ENCODE measurements at regions not wholly inside any gene's neighbourhood (a gene's known extent, or its start where the extent isn't known, plus 50 kb on each side); places are given as distances from the start of the nearest gene placed in this dataset.

DNA sequence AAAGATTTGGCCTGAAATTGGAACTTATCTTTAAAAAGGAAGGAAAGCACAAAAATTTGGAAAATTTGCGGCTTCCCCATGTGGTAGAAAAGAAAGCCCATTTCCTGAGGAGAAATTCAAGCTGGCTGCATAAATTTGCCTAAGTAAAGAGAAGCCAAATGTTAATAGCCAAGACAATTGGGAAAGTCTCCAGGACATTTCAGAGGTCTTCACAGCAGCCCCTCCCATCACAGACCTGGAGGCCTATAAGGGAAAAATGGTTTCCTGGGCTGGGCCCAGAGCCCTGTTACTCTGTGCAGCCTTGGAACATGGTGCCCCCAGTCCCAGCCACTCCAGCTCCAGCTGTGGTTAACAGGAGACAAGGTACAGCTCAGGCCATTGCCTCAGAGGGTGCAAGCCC lies 736.5 kb downstream of the HACE1 start:
- Histone ChIP-seq H3K27ac (no peak overlapping the region), H3K4me3 (no peak overlapping the region), H3K36me3 (no peaks in the 10 kb centered on the region), H3K27me3 (no peaks in the 10 kb centered on the region), H3K4me1 (no peaks in the 10 kb centered on the region), H3K9me3 (replicated peaks) (no peaks in the 10 kb centered on the region)
- DNase-seq, result no peak

- H3K9me3 ChIP-seq (replicated peaks), result no peaks in the 10 kb centered on the region
- H3K4me3 ChIP-seq, result no peak overlapping the region
- H3K4me1 ChIP-seq, result no peaks in the 10 kb centered on the region
- no peak for DNase-seq
- no peaks in the 10 kb centered on the region for H3K27me3 ChIP-seq
- no peaks in the 10 kb centered on the region for H3K36me3 ChIP-seq
- no peak overlapping the region for H3K27ac ChIP-seq
These were observed 741.4 kb downstream of the HACE1 start for GRCh38 chr6:104118274-104118673.

DNA sequence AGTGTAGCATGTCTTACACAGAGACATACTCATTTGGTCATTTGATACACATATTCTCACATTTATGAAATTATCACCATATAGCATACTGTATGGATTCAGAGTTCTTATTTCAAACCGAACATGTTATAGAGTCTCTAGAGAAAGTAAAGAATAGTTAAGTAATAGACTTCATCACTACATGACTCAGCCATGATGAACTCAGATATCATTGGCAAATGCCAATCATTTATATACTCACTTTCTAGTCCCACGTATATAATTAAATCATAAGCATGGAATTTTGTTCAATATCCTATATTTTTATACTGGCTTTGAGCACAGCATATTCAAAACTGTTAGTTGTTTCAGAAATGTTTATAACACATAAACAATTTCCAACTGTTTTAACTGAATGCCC lies 749.9 kb downstream of the HACE1 start:
- no peaks in the 10 kb centered on the region for H3K27me3 ChIP-seq
- no peaks in the 10 kb centered on the region for H3K9me3 ChIP-seq (replicated peaks)
- H3K36me3 ChIP-seq, result no peaks in the 10 kb centered on the region
- no peak for DNase-seq
- H3K27ac ChIP-seq, result no peak overlapping the region
- no peak overlapping the region for H3K4me3 ChIP-seq
- no peaks in the 10 kb centered on the region for H3K4me1 ChIP-seq

GRCh38 chr6:104108634-104109033 lies 751.1 kb downstream of the HACE1 start:
- H3K27ac ChIP-seq, result no peak overlapping the region
- no peak overlapping the region for H3K4me3 ChIP-seq
- H3K9me3 ChIP-seq (replicated peaks), result no peaks in the 10 kb centered on the region
- DNase-seq, result no peak
- no peaks in the 10 kb centered on the region for H3K4me1 ChIP-seq
- no peaks in the 10 kb centered on the region for H3K36me3 ChIP-seq
- no peaks in the 10 kb centered on the region for H3K27me3 ChIP-seq

GRCh38 chr6:104095661-104096416 lies 763.9 kb downstream of the HACE1 start:
- H3K4me3 ChIP-seq, result no peak overlapping the region
- H3K27me3 ChIP-seq, result no peaks in the 10 kb centered on the region
- no peak overlapping the region for H3K27ac ChIP-seq
- no peak for DNase-seq
- H3K9me3 ChIP-seq (replicated peaks), result no peaks in the 10 kb centered on the region
- H3K4me1 ChIP-seq, result no peaks in the 10 kb centered on the region
- H3K36me3 ChIP-seq, result no peaks in the 10 kb centered on the region

DNA sequence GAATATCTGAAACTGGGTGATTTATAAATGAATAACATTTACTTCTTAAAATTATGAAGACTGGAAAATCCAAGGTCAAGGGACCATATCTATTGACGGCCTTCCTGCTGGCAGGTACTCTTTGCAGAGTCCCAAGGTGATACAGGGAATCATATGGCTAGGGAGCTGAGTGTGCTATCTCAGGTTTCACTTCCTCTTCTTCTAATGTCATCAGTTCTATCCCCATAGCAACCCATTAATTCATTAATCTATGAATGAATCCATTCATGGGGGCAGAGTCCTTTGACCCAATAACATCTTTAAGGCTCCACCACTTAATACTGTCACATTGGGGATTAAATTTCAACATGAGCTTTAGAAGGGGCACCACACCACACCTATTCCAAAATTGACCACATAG lies 772.0 kb downstream of the HACE1 start:
- no peaks in the 10 kb centered on the region for H3K9me3 ChIP-seq (replicated peaks)
- no peak for DNase-seq
- no peak overlapping the region for H3K4me3 ChIP-seq
- H3K27me3 ChIP-seq, result no peaks in the 10 kb centered on the region
- no peaks in the 10 kb centered on the region for H3K36me3 ChIP-seq
- no peak overlapping the region for H3K27ac ChIP-seq
- no peaks in the 10 kb centered on the region for H3K4me1 ChIP-seq

- H3K27ac ChIP-seq, result no peak overlapping the region
- H3K4me1 ChIP-seq, result no peaks in the 10 kb centered on the region
- H3K9me3 ChIP-seq (replicated peaks), result no peaks in the 10 kb centered on the region
- no peak overlapping the region for H3K4me3 ChIP-seq
- DNase-seq, result no peak
- H3K36me3 ChIP-seq, result no peaks in the 10 kb centered on the region
- no peaks in the 10 kb centered on the region for H3K27me3 ChIP-seq
These were observed 791.4 kb downstream of the HACE1 start for GRCh38 chr6:104068281-104068680.

GRCh38 chr6:104064876-104065275 lies 794.8 kb downstream of the HACE1 start:
- DNase-seq, result no peak
- H3K9me3 ChIP-seq (replicated peaks), result no peaks in the 10 kb centered on the region
- no peaks in the 10 kb centered on the region for H3K4me1 ChIP-seq
- H3K36me3 ChIP-seq, result no peaks in the 10 kb centered on the region
- no peak overlapping the region for H3K4me3 ChIP-seq
- H3K27ac ChIP-seq, result no peak overlapping the region
- no peaks in the 10 kb centered on the region for H3K27me3 ChIP-seq

DNA sequence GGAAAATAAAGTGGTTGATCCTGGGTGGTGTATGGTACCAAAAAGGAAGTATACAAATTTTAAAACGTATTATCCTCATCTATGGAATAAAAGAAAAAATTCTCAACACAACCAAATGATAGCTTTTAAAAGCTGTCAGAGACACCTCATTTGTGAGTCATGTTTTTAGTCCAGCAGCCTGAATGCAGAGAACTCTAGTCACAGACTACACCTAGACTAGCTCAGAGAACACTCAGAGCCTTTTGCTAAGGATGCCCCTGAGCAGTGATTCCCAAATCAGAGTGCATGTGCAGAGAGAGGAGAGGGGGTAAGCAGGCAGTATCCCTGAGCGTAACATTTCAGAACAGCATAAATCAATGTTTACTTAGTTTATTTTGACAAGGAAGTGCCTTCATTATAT lies 809.3 kb downstream of the HACE1 start:
- H3K27me3 ChIP-seq, result no peaks in the 10 kb centered on the region; the same call in 1 of the 2 replicates
- H3K4me1 ChIP-seq, result no peaks in the 10 kb centered on the region
- no peak overlapping the region for H3K4me3 ChIP-seq
- no peak overlapping the region for H3K27ac ChIP-seq
- no peaks in the 10 kb centered on the region for H3K9me3 ChIP-seq (replicated peaks)
- no peaks in the 10 kb centered on the region for H3K36me3 ChIP-seq
- no peak for DNase-seq

- H3K4me1 ChIP-seq, result no peaks in the 10 kb centered on the region
- H3K4me3 ChIP-seq, result no peak overlapping the region
- no peak overlapping the region for H3K27ac ChIP-seq
- H3K36me3 ChIP-seq, result no peaks in the 10 kb centered on the region
- H3K27me3 ChIP-seq, result no peaks in the 10 kb centered on the region; the same call in 1 of the 2 replicates
- H3K9me3 ChIP-seq (replicated peaks), result no peaks in the 10 kb centered on the region
- no peak for DNase-seq
These were observed 813.3 kb downstream of the HACE1 start for GRCh38 chr6:104046426-104046825.

- no peak overlapping the region for H3K27ac ChIP-seq
These were observed 828.4 kb downstream of the HACE1 start for GRCh38 chr6:104031346-104031745.

GRCh38 chr6:104022126-104022525 lies 837.6 kb downstream of the HACE1 start:
- H3K9me3 ChIP-seq (replicated peaks), result no peaks in the 10 kb centered on the region

More at GRCh38 chr6:104031346-104031745, 828.4 kb downstream of the HACE1 start:
- Histone ChIP-seq H3K36me3 (no peaks in the 10 kb centered on the region), H3K4me1 (no peaks in the 10 kb centered on the region), H3K27me3 (no peaks in the 10 kb centered on the region), H3K4me3 (no peak overlapping the region), H3K9me3 (replicated peaks) (no peaks in the 10 kb centered on the region)
- DNase-seq, result no peak

DNA sequence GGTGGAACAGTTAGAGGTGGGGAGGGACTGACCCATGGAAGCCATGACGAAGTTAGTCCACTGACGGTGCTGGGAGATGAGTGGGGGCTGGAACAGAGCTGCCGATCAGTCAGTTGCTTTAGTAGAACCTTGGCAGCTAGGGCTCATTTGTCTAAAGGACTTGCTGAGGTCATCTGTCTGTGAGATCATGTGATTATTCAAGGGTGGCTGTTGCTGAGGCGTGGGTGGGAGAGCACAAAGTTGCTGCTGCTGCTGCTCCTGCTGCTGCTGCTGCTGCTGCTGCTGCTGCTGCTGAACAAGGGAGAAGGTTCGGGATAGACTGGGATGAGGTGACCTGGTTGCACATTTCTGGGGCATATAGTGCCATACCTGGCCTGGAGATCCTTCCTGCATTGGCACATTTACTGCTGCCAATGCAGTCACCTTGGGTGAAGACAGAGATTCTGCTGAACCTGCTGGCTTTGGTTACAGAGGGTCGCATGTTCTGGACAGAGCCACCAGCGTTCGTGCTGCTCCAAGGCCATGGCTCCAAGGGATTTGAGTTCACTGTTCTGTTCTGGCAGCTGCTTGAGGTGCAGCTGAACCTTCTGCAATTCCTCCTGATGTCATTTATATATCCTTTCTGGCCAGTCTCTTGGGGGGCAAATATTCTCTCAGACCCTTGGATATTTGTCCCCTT lies 840.5 kb downstream of the HACE1 start:
- H3K27ac ChIP-seq, result no peak overlapping the region

More at GRCh38 chr6:104022126-104022525, 837.6 kb downstream of the HACE1 start:
- H3K27me3 ChIP-seq, result no peaks in the 10 kb centered on the region
- no peak overlapping the region for H3K4me3 ChIP-seq
- no peaks in the 10 kb centered on the region for H3K36me3 ChIP-seq
- H3K4me1 ChIP-seq, result no peaks in the 10 kb centered on the region
- H3K27ac ChIP-seq, result no peak overlapping the region
- no peak for DNase-seq

GRCh38 chr6:104017410-104018381 lies 842.0 kb downstream of the HACE1 start:
- no peak overlapping the region for H3K4me3 ChIP-seq
- no peaks in the 10 kb centered on the region for H3K27me3 ChIP-seq
- H3K4me1 ChIP-seq, result no peaks in the 10 kb centered on the region
- no peak for DNase-seq
- no peaks in the 10 kb centered on the region for H3K36me3 ChIP-seq
- no peaks in the 10 kb centered on the region for H3K9me3 ChIP-seq (replicated peaks)
- H3K27ac ChIP-seq, result no peak overlapping the region

More for the DNA sequence above, 840.5 kb downstream of the HACE1 start:
- Histone ChIP-seq H3K27me3 (no peaks in the 10 kb centered on the region), H3K4me3 (no peak overlapping the region), H3K9me3 (replicated peaks) (no peaks in the 10 kb centered on the region), H3K36me3 (no peaks in the 10 kb centered on the region), H3K4me1 (no peaks in the 10 kb centered on the region)
- DNase-seq, result no peak
